Calu3 (cell line): ENCODE measurements at regions not wholly inside any gene's neighbourhood (a gene's known extent, or its start where the extent isn't known, plus 50 kb on each side); places are given as distances from the start of the nearest gene placed in this dataset.
"Not testable (repeated sequence)": the region's sequence is repeated elsewhere in the genome, so short reads cannot be mapped to it uniquely, and the experiment has no call there.

Experiments used
- BruUV-seq: library from RNA; stranded (reverse); fragments of 400-500 nt; replicated peaks from 2 replicates; lab custom pipeline; 2021; lab: Mats Ljungman, UMichigan
- CTCF ChIA-PET: fragments of 300-600 bp; sonication (Branson Sonifier 250); formaldehyde crosslinking; loops from one replicate; lab custom pipeline; 2022; ENCODE audit warnings: antibody characterized with exemption; lab: Charles Lee
- DNase-seq: peaks from one replicate; pipeline ENCODE4 v3.0.0; 2022
- H3K27ac Mint-ChIP-seq: one replicate; pipeline ENCODE4 v1.8.0; 2022; ENCODE audit warnings: mixed read lengths; ENCODE audit not compliant: unreplicated experiment
- H3K27me3 Mint-ChIP-seq: one replicate; pipeline ENCODE4 v1.8.0; 2022; ENCODE audit warnings: mixed read lengths; ENCODE audit not compliant: unreplicated experiment
- H3K36me3 Mint-ChIP-seq: one replicate; pipeline ENCODE4 v1.8.0; 2022; ENCODE audit warnings: mild to moderate bottlenecking, moderate library complexity, mixed read lengths; ENCODE audit not compliant: insufficient read depth, unreplicated experiment
- H3K4me1 Mint-ChIP-seq: one replicate; pipeline ENCODE4 v1.8.0; 2022; ENCODE audit warnings: mild to moderate bottlenecking, low read depth, mixed read lengths; ENCODE audit not compliant: unreplicated experiment
- H3K4me3 Mint-ChIP-seq: one replicate; pipeline ENCODE4 v1.8.0; 2022; ENCODE audit warnings: mild to moderate bottlenecking, low read depth, moderate library complexity, mixed read lengths; ENCODE audit not compliant: unreplicated experiment
- H3K9me3 Mint-ChIP-seq: one replicate; pipeline ENCODE4 v1.8.0; 2022; ENCODE audit warnings: low read depth, mixed read lengths; ENCODE audit not compliant: unreplicated experiment
- intact Hi-C: fragments of 100-400 bp; cut with micrococcal nuclease; formaldehyde crosslinking; loops from one replicate; pipeline ENCODE4 v1.10.0; 2022; ENCODE audit not compliant: unreplicated experiment

DNA sequence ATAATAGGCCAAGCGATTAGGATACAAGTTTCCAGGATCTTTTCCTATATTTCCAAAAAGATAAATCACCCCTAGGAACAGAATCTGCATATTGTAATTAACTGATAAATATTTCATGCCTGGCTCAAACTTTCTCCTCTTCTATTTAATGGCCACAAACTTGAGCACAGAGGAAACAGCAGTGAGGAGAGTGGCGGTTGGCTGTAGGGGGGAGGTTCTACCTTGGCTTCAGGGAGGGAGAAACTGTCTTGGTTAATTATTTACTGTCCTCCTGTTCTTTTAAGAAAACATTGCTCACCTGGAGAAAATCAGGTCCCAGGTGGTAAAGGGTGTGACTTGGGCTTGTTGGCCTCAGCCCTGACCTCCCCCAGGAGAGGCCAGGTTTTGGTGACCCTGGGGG, 682.5 kb downstream of the SPATA31A7 start:
- intact Hi-C loops, CTCF ChIA-PET, DNase-seq, H3K4me1 Mint-ChIP-seq, BruUV-seq, H3K9me3 Mint-ChIP-seq, H3K27me3 Mint-ChIP-seq, H3K4me3 Mint-ChIP-seq, H3K27ac Mint-ChIP-seq, H3K36me3 Mint-ChIP-seq: not testable (repeated sequence)
